ENCODE measurements at regions not wholly inside any gene's neighbourhood (a gene's known extent, or its start where the extent isn't known, plus 50 kb on each side); places are given as distances from the start of the nearest gene placed in this dataset.
A peak's percentile ranks its signal among the peaks of the same experiment; 100 is the strongest.

GRCh38 chrX:33989936-33990335 is 142.2 kb downstream of the FAM47A start:
- TF ChIP-seq CTCF (IDR thresholded peaks at IDR 0.05; ENCODE audit: unreplicated experiment): no peak
- Mint-ChIP-seq H3K4me1 (ENCODE audit: low read depth) (peaks cover 2% of the 10 kb centered on the region), H3K27me3 (no peaks in the 10 kb centered on the region), H3K4me3 (ENCODE audit: low read depth) (no peak overlapping the region), H3K9me3 (ENCODE audit: low read depth) (peaks cover 6% of the 10 kb centered on the region), H3K27ac (no peak overlapping the region), H3K36me3 (ENCODE audit: insufficient read depth) (no peaks in the 10 kb centered on the region)
- no peak for DNase-seq (ENCODE audit: low spot score, unreplicated experiment)

- TF ChIP-seq CTCF (IDR thresholded peaks at IDR 0.05; ENCODE audit: unreplicated experiment): no peak
- Mint-ChIP-seq H3K4me3 (ENCODE audit: low read depth) (no peak overlapping the region), H3K27ac (no peak overlapping the region), H3K27me3 (no peaks in the 10 kb centered on the region), H3K36me3 (ENCODE audit: insufficient read depth) (no peaks in the 10 kb centered on the region), H3K9me3 (ENCODE audit: low read depth) (peaks cover 6% of the 10 kb centered on the region), H3K4me1 (ENCODE audit: low read depth) (peaks cover 2% of the 10 kb centered on the region)
- DNase-seq (ENCODE audit: low spot score, unreplicated experiment): no peak
Measured at GRCh38 chrX:33987458-33987857, 144.7 kb downstream of the FAM47A start.

GRCh38 chrX:33974676-33975075 is 157.4 kb downstream of the FAM47A start:
- Mint-ChIP-seq H3K36me3 (ENCODE audit: insufficient read depth) (peaks cover 3% of the 10 kb centered on the region), H3K4me3 (ENCODE audit: low read depth) (no peak overlapping the region)
- no peak for TF ChIP-seq CTCF (IDR thresholded peaks at IDR 0.05; ENCODE audit: unreplicated experiment)

GRCh38 chrX:33970028-33970967 is 161.8 kb downstream of the FAM47A start:
- H3K27me3 Mint-ChIP-seq: no peaks in the 10 kb centered on the region
- peaks cover 5% of the 10 kb centered on the region for H3K4me1 Mint-ChIP-seq (ENCODE audit: low read depth)
- TF ChIP-seq CTCF (IDR thresholded peaks at IDR 0.05; ENCODE audit: unreplicated experiment): no peak
- no peaks in the 10 kb centered on the region for H3K9me3 Mint-ChIP-seq (ENCODE audit: low read depth)
- H3K4me3 Mint-ChIP-seq (ENCODE audit: low read depth): no peak overlapping the region
- H3K36me3 Mint-ChIP-seq (ENCODE audit: insufficient read depth): no peaks in the 10 kb centered on the region
- no peak for DNase-seq (ENCODE audit: low spot score, unreplicated experiment)
- peak overlapping the region; percentile 88 for H3K27ac Mint-ChIP-seq

More at GRCh38 chrX:33974676-33975075, 157.4 kb downstream of the FAM47A start:
- Mint-ChIP-seq H3K4me1 (ENCODE audit: low read depth) (peaks cover 2% of the 10 kb centered on the region), H3K27me3 (no peaks in the 10 kb centered on the region), H3K9me3 (ENCODE audit: low read depth) (peaks cover 12% of the 10 kb centered on the region), H3K27ac (no peak overlapping the region)
- no peak for DNase-seq (ENCODE audit: low spot score, unreplicated experiment)

- TF ChIP-seq CTCF (IDR thresholded peaks at IDR 0.05; ENCODE audit: unreplicated experiment): no peak
Measured at GRCh38 chrX:33969105-33969504, 163.0 kb downstream of the FAM47A start.

More at GRCh38 chrX:33969105-33969504, 163.0 kb downstream of the FAM47A start:
- Mint-ChIP-seq H3K4me3 (ENCODE audit: low read depth) (no peak overlapping the region), H3K36me3 (ENCODE audit: insufficient read depth) (no peaks in the 10 kb centered on the region), H3K27ac (no peak overlapping the region), H3K9me3 (ENCODE audit: low read depth) (no peaks in the 10 kb centered on the region), H3K4me1 (ENCODE audit: low read depth) (peaks cover 11% of the 10 kb centered on the region), H3K27me3 (no peaks in the 10 kb centered on the region)
- no peak for DNase-seq (ENCODE audit: low spot score, unreplicated experiment)

Measured in progenitor cell of endocrine pancreas (in vitro differentiated cells).